ENCODE measurements at regions not wholly inside any gene's neighbourhood (a gene's known extent, or its start where the extent isn't known, plus 50 kb on each side); places are given as distances from the start of the nearest gene placed in this dataset.

GRCh38 chr6:47366335-47366890 lies 56.7 kb upstream of the TNFRSF21 start:
- H3K4me3 ChIP-seq (ENCODE audit: low read depth, low read length, poor library complexity, severe bottlenecking), result no peak overlapping the region
- no peak overlapping the region for H3K27ac ChIP-seq (ENCODE audit: low read depth, low read length, poor library complexity, severe bottlenecking)
- H3K9ac ChIP-seq (ENCODE audit: low read length), result no peak overlapping the region
- H3K9me2 ChIP-seq (ENCODE audit: low read depth, low read length), result no peaks in the 10 kb centered on the region
- no peaks in the 10 kb centered on the region for H4K20me1 ChIP-seq (ENCODE audit: insufficient read depth, low read length)
- no peak overlapping the region for H2AFZ ChIP-seq (ENCODE audit: low read length)
- no peaks in the 10 kb centered on the region for H3K27me3 ChIP-seq (ENCODE audit: insufficient read depth, low read length)
- H3K79me2 ChIP-seq (ENCODE audit: insufficient read depth, low read length), result no peaks in the 10 kb centered on the region
- no peaks in the 10 kb centered on the region for H3F3A ChIP-seq (ENCODE audit: insufficient read depth, low read length)
- TF ChIP-seq EZH2 (IDR thresholded peaks at IDR 0.05; ENCODE audit: borderline replicate concordance, low read length), result no peak
- TF ChIP-seq, protein P1, sequence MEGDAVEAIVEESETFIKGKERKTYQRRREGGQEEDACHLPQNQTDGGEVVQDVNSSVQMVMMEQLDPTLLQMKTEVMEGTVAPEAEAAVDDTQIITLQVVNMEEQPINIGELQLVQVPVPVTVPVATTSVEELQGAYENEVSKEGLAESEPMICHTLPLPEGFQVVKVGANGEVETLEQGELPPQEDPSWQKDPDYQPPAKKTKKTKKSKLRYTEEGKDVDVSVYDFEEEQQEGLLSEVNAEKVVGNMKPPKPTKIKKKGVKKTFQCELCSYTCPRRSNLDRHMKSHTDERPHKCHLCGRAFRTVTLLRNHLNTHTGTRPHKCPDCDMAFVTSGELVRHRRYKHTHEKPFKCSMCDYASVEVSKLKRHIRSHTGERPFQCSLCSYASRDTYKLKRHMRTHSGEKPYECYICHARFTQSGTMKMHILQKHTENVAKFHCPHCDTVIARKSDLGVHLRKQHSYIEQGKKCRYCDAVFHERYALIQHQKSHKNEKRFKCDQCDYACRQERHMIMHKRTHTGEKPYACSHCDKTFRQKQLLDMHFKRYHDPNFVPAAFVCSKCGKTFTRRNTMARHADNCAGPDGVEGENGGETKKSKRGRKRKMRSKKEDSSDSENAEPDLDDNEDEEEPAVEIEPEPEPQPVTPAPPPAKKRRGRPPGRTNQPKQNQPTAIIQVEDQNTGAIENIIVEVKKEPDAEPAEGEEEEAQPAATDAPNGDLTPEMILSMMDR (IDR thresholded peaks at IDR 0.05; ENCODE audit: low read length), result no peak
- H3K4me1 ChIP-seq (ENCODE audit: insufficient read depth, low read length, severe bottlenecking), result no peaks in the 10 kb centered on the region
- no peaks in the 10 kb centered on the region for H3K9me3 ChIP-seq (ENCODE audit: low read length)
- no peak overlapping the region for H3K4me2 ChIP-seq (ENCODE audit: low read length)
- H3K36me3 ChIP-seq (ENCODE audit: insufficient read depth, low read length), result no peaks in the 10 kb centered on the region

DNA sequence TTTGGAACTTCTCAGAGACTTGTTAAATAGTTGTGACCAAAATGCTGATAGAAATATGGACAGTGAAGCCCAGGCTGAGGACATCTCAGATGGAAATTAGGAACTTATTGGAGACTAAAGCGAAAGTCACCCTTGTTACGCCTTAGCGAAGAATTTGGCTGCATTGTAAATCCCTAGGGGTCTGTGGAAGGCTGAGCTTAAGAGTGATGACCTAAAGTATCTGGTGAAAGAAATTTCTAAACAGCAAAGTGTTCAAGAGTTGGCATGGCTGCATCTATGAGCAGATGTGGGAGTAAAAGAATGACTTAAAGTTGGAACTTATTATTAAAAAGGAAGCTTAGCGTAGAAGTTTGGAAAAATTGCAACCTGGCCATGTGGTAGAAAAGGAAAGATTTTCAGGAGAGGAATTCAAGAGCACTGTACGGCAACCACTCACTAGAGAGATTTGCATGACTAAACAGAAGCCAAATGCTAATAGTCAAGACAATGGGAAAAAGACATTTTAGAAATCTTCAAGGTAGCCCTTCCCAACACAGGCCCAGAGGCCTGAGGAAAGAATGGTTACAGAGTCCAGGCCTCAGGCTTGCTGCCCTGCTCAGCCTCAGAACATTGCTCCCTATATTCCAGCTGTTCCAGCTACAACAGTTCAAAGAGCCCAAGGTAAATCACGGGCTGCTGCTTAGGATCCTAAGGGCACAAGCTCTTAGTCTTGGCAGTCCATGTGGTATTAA lies 61.6 kb upstream of the TNFRSF21 start:
- Histone ChIP-seq H3K79me2 (ENCODE audit: insufficient read depth, low read length) (no peaks in the 10 kb centered on the region), H3K9me3 (ENCODE audit: low read length) (no peaks in the 10 kb centered on the region)

GRCh38 chr6:47371870-47372255 lies 62.2 kb upstream of the TNFRSF21 start:
- H4K20me1 ChIP-seq (ENCODE audit: insufficient read depth, low read length), result no peaks in the 10 kb centered on the region
- H3K27ac ChIP-seq (ENCODE audit: low read depth, low read length, poor library complexity, severe bottlenecking), result no peak overlapping the region
- no peak overlapping the region for H3K9ac ChIP-seq (ENCODE audit: low read length)
- TF ChIP-seq, protein P1 (IDR thresholded peaks at IDR 0.05; ENCODE audit: low read length), result no peak
- no peak for TF ChIP-seq EZH2 (IDR thresholded peaks at IDR 0.05; ENCODE audit: borderline replicate concordance, low read length)
- no peak overlapping the region for H3K4me2 ChIP-seq (ENCODE audit: low read length)
- no peaks in the 10 kb centered on the region for H3K79me2 ChIP-seq (ENCODE audit: insufficient read depth, low read length)
- no peaks in the 10 kb centered on the region for H3F3A ChIP-seq (ENCODE audit: insufficient read depth, low read length)
- H3K36me3 ChIP-seq (ENCODE audit: insufficient read depth, low read length), result no peaks in the 10 kb centered on the region
- no peaks in the 10 kb centered on the region for H3K4me1 ChIP-seq (ENCODE audit: insufficient read depth, low read length, severe bottlenecking)
- H3K9me3 ChIP-seq (ENCODE audit: low read length), result no peaks in the 10 kb centered on the region
- H3K9me2 ChIP-seq (ENCODE audit: low read depth, low read length), result no peaks in the 10 kb centered on the region
- H2AFZ ChIP-seq (ENCODE audit: low read length), result no peak overlapping the region
- no peak overlapping the region for H3K4me3 ChIP-seq (ENCODE audit: low read depth, low read length, poor library complexity, severe bottlenecking)
- H3K27me3 ChIP-seq (ENCODE audit: insufficient read depth, low read length), result no peaks in the 10 kb centered on the region

More for the DNA sequence above, 61.6 kb upstream of the TNFRSF21 start:
- no peaks in the 10 kb centered on the region for H3K27me3 ChIP-seq (ENCODE audit: insufficient read depth, low read length)
- no peak overlapping the region for H2AFZ ChIP-seq (ENCODE audit: low read length)
- TF ChIP-seq, protein P1 (IDR thresholded peaks at IDR 0.05; ENCODE audit: low read length), result no peak
- no peak for TF ChIP-seq EZH2 (IDR thresholded peaks at IDR 0.05; ENCODE audit: borderline replicate concordance, low read length)
- no peak overlapping the region for H3K4me2 ChIP-seq (ENCODE audit: low read length)
- no peaks in the 10 kb centered on the region for H4K20me1 ChIP-seq (ENCODE audit: insufficient read depth, low read length)
- H3F3A ChIP-seq (ENCODE audit: insufficient read depth, low read length), result no peaks in the 10 kb centered on the region
- H3K4me3 ChIP-seq (ENCODE audit: low read depth, low read length, poor library complexity, severe bottlenecking), result no peak overlapping the region
- H3K4me1 ChIP-seq (ENCODE audit: insufficient read depth, low read length, severe bottlenecking), result no peaks in the 10 kb centered on the region
- H3K9me2 ChIP-seq (ENCODE audit: low read depth, low read length), result no peaks in the 10 kb centered on the region
- no peak overlapping the region for H3K27ac ChIP-seq (ENCODE audit: low read depth, low read length, poor library complexity, severe bottlenecking)
- H3K9ac ChIP-seq (ENCODE audit: low read length), result no peak overlapping the region
- H3K36me3 ChIP-seq (ENCODE audit: insufficient read depth, low read length), result no peaks in the 10 kb centered on the region
